GM18519 (cell line): ENCODE measurements at regions not wholly inside any gene's neighbourhood (a gene's known extent, or its start where the extent isn't known, plus 50 kb on each side); places are given as distances from the start of the nearest gene placed in this dataset.
"Not testable (repeated sequence)": the region's sequence is repeated elsewhere in the genome, so short reads cannot be mapped to it uniquely, and the experiment has no call there.

ENCODE experiments used
- ATAC-seq: cut with Tn5 transposase; IDR thresholded peaks from one replicate; pipeline ENCODE4 v1.9.1; 2021; ENCODE audit warnings: mild to moderate bottlenecking, moderate library complexity; ENCODE audit not compliant: unreplicated experiment, low FRiP score

- no peak for ATAC-seq
Measured at GRCh38 chrX:41026702-41027078, 58.6 kb upstream of the USP9X start.

GRCh38 chrX:41029332-41029731 is 55.9 kb upstream of the USP9X start:
- no peak for ATAC-seq

- no peak for ATAC-seq
Measured at GRCh38 chrX:41031256-41031967, 53.8 kb upstream of the USP9X start.

- ATAC-seq = no peak
Measured at GRCh38 chrX:41033299-41033698, 51.9 kb upstream of the USP9X start.

GRCh38 chrX:41034902-41035301 is 50.3 kb upstream of the USP9X start:
- not testable (repeated sequence) for ATAC-seq
